Dedifferentiated amniotic fluid mesenchymal stem cell (primary cell): ENCODE measurements at regions not wholly inside any gene's neighbourhood (a gene's known extent, or its start where the extent isn't known, plus 50 kb on each side); places are given as distances from the start of the nearest gene placed in this dataset.
A peak's percentile ranks its signal among the peaks of the same experiment; 100 is the strongest.
"Not testable (repeated sequence)": the region's sequence is repeated elsewhere in the genome, so short reads cannot be mapped to it uniquely, and the experiment has no call there.

Experiments used
- DNase-seq: peaks from one replicate; pipeline ENCODE4 v3.0.0-alpha.2; 2016; ENCODE audit errors: extremely low spot score

DNA sequence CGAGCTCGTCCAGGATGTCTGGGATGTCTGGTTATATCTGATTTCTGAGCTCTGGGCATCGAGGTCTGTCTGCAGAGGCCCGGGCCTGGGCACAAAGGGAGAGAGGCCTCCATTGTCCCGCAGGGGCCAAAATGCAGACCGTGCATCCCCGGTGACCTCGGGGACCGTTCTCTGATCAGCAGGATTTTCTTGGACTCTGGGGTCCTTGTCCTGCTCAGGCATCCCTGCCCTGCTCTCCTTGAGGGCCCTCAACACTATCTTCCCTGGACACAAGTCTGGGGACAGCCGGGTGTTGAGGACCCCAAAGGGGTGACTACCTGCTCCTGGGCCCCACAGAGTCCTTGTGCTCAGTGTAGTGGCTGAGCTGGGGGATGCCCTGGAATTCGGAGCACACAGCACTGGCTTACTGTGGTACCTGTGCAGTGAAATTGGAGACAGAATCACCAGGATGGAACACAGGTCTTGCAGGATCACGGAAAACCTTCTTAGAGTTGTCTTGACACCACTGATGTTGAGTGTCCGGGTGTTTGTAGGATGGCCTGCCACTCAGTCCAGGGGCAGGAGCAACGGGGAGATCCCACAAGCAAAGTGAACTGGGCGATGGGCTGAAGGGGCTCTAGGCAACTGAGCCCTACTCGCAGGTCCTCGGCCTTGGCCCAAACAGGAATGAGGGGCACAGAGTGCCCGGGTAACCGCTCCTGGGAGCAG is 1369.2 kb downstream of the CDH12 start:
- DNase-seq, result not testable (repeated sequence)

DNA sequence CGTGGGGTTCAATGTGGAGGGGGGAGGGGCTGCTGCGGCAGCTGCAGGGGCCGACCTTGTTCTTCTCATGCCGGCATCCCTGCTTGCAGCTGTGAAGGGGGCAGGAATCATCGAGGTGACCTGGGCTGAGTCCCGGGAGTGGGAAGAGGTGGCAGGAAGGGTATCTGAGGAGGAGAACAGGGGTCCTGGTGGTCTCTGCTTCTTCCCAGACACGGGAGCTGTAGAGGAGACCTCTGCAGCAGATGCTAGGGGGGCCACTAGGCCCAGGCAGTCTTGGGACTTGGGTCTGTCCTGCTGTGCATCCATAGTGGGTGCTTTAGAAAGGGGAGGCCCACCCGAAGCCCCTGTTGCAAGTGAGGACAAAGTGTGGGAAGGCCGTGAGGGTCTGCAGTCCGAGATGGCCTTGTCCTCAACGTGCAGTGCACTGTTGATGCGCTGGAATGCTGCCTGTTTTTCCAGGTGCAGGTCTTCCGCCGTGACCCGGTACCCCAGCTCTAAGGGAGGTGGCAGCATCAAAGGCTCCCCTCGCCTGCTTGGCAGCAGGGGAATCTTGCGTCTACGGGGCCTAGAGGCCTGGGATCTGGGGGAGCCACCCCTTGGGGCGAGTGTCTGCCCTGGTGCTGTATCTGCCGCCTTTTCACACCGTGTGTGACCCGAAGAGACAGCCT is 1370.0 kb downstream of the CDH12 start:
- DNase-seq, result not testable (repeated sequence)

DNA sequence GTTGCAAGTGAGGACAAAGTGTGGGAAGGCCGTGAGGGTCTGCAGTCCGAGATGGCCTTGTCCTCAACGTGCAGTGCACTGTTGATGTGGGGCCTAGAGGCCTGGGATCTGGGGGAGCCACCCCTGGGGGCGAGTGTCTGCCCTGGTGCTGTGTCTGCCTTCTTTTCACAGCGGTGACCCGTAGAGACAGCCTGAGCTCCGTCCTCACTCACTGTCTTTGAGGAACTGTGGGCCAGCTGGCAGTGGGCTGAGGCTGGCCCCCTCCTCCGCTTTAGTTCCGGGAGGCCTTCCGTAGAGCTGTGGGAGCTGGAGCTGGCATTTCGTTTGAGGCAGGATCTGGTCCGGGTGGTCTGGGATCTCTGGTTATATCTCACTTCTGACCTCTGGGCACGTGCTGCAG is 1370.6 kb downstream of the CDH12 start:
- DNase-seq, result not testable (repeated sequence)

DNA sequence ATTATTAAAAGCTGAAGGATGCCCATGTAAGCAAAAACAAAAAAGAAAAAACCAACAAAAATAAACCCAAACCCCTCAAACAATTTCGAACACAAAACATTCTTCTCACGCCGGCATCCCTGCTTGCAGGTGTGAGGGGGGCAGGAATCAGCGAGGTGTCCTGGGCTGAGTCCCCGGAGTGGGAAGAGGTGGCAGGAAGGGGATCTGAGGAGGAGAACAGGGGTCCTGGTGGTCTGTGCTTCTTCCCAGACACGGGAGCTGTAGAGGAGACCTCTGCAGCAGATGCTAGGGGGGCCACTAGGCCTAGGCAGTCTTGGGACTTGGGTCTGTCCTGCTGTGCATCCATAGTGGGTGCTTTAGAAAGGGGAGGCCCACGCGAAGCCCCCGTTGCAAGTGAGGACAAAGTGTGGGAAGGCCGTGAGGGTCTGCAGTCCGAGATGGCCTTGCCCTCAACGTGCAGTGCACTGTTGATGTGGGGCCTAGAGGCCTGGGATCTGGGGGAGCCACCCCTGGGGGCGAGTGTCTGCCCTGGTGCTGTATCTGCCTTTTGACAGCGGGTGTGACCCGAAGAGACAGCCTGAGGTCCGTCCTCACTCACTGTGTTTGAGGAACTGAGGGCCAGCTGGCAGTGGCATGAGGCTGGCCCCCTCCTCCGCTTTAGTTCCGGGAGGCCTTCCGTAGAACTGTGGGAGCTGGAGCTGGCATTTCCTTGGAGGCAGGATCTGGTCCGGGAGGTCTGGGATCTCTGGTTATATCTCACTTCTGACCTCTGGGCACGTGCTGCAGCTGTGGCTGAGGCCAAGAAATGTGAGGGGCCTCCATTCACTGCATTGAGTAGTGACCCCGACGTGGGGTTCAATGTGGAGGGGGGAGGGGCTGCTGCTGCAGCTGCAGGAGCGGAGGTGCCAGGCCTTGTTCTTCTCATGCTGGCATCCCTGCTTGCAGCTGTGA is 1371.5 kb downstream of the CDH12 start:
- DNase-seq, result not testable (repeated sequence)

DNA sequence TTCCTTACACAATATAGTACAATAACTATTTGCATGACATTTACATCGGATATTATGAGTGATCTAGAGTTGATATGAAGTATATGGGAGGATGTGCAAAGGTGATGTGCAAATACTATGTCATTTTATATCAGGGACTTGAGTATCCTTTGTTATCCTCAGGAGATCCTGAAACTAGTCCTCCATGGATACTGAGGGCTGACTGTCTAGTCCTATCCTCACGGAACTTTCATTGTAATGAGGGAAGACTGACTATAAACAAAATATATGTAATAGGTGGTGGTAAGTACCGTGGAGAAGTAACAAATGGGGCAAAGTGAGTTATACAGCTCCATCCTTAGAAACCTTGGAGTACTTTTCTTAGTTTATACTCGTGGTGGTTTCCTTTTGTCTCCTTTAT is 1373.1 kb downstream of the CDH12 start:
- not testable (repeated sequence) for DNase-seq

DNA sequence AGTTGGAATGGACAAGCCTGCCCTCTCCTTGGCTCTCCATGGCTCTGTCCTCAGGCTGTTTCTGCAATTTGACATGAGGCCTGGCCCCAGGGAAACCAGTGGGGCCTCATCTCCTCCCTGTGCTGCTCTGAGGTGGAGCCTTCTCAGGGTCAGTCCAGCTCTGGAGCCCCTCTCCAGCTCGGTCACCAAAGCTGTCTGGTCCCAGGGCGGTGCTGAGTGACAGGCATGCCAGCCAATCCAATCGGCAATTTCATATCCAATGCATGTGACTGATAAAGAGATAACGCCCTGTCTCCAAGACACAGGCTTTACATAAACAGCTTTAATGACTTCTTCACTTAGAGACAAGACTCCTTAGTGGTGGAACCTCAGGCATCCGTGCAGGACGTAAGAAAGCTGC is 1379.2 kb downstream of the CDH12 start:
- not testable (repeated sequence) for DNase-seq

DNA sequence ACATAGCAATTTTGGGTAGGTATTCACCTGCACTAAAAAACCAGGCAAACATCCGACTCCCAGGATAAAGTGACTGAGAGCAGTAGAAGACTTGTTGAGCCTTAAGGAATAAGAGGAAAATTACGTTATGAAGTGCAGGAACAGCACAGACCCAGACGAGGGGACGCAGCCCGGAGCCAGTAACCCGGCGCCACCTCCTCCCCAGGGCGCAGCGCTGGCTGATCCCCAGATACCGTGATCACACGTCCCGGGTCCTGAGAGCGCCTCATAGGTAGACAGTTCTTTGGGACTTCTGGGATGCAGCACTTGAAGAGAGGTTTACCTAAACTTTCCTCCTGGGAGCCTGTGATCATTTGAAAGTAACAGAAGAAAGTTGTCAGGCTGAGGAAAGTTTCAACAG is 1379.7 kb downstream of the CDH12 start:
- not testable (repeated sequence) for DNase-seq

DNA sequence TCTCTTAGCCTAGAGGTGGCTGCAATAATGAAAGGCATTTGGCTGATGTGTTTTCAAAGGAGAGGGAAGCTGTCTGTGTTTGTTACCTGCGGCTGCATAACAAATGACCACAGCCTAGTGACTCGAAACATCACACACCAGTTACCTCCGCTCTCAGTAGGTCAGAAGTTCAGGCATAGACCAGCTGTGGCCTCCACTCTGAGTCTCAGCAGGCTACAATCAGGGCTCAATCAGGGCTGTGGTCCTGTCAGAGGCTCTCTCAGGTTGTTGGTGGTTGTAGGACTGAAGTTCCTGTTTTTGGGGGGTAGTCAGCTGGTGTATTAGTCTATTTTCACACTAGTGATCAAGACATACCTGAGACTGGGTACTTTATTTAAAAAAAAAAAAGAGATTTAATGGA is 1381.5 kb downstream of the CDH12 start:
- DNase-seq, result not testable (repeated sequence)

DNA sequence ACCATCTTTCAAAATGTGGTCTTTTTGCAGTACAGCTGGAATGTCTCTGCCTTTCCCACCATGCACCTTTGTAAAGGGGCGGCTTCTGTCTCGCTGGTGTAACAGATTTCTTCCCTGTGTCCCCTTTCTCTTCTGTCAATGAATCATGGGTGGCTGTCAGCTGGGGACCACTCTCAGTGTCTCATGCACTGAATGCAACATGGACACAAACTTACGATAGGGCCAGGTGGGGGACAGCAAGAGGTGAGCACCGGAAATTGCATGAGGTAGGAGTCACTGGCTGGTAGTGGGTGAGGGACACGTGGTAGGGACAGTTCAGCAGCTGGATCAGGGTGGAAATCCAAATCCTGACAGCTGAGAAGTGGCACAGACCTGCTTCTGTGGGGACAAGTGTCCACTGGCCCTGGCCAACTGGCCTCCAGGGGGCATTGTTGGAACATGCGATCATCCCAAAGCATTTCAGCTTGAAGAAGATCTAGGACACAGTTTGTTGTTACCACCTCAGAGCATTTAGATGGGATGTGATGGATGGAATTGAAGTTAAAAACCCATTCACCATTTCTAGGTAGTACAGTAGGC is 1383.5 kb downstream of the CDH12 start:
- not testable (repeated sequence) for DNase-seq

DNA sequence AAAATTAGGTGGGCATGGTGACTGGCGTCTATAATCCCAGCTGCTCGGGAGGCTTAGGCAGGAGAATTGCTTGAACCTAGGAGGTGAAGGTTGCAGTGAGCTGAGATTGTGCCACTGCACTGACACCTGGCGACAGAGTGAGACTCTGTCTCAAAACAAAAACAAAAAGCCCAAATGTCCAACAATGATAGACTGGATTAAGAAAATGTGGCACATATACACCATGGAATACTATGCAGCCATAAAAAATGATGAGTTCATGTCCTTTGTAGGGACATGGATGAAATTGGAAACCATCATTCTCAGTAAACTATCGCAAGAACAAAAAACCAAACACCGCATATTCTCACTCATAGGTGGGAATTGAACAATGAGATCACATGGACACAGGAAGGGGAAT is 1385.6 kb downstream of the CDH12 start:
- not testable (repeated sequence) for DNase-seq

DNA sequence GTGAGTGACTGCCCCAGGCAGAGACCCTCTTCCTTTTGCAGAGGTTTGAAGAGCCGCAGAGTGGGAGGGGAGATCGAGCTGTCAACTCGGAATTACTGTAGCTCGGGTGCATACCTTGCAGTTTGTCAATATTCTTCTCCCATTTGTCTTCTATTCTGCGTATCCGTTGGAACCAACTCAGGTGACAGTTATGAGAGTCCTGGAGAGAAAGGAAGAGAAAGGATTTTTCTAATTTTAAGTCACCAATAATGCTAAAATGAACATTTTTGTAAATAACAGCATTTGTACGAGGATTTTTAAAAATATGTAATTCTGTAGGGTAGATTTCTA is 1393.4 kb downstream of the CDH12 start:
- DNase-seq, result not testable (repeated sequence)

DNA sequence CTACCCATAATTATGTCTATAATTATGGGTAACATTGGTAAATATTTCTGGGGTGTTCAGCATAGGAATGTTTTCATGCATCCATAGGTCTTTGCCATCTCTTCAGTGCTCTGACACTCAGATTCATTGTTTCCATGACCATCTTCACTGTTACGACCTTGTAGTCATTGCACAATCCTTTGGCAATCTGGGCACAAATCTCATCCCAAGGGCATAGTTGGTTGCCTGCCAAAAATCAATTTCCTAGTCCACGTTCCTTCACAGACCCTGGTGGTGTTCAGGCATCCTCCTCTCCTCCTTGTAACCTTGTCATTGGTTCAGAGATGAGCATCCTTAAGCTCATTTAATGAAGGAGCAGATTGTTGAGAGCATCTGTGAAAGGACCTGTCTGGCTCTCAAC is 1400.7 kb downstream of the CDH12 start:
- no peak for DNase-seq

DNA sequence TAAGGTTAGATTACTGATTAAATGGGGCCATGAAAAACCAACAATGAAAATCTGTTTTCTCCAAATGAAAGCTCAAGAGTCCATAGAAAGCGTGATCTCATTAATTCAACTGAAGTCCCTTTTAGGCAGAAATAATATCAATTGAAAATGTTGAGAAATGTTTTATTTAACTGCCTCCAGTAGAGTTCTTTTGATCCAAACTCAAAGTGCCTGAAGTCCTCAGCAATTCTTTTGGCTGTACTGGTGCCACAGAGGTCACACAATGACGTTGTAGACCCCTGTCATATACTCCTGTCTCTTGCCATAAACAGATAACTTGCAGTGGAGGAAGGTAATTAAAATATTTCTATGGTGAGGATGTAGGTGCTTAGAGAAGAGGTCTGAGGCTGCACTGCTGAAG is 1420.5 kb downstream of the CDH12 start:
- DNase-seq, result no peak

DNA sequence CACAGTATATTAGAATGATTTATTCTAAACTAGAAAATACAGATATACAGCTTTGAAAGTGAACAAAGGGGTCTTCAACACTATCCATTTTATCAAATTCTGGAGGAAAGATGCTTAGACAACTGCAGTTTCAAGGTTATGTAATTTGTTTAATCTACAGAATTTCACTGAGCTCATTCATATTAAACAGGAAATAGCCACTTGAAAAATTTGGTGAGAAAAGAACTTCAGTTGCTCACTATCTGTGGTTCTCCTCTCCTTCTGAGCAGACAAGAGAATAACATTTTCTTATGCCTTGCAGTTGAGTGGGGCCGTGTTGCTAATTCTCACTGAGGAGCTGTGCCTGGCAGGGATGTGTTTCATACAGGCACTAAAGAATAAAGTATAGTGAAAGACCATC is 1428.2 kb downstream of the CDH12 start:
- no peak for DNase-seq

DNA sequence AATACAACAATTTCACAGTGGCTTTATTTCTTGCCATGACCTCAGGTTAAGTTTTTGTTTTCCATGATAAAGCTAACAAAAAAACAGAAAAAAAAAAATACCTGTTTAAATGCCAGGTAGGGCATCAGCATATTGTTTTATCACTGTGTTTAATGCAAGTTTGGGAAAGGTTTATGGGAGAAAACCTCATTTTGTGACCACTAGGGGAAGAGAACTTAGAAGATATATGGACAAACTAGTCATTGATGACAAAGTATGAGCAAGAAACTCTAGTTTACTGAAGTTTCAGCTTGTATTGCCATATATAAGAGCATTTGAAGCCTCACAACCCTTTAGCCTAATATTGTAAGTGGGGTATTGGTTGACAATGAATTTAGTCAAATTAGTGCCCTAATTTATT is 1431.4 kb upstream of the CDH18 start:
- no peak for DNase-seq

DNA sequence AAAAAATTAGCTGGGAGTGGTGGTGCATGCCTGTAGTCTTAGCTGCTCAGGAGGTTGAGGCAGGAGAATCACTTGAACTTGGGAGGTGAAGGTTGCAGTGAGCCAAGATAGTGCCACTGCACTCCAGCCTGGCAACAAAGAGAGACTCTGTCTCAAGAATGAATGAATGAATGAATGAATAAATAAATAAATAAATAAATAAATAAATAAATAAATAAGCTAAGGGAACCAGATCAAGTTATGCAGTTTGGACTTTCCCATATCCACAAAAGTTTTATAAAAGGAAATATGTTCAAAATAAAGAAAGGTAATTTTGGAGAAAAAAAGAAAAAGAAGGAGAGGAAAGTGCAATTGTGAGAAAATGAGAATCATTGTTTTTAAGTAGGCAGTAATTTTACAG is 1414.1 kb upstream of the CDH18 start:
- DNase-seq, result not testable (repeated sequence)

DNA sequence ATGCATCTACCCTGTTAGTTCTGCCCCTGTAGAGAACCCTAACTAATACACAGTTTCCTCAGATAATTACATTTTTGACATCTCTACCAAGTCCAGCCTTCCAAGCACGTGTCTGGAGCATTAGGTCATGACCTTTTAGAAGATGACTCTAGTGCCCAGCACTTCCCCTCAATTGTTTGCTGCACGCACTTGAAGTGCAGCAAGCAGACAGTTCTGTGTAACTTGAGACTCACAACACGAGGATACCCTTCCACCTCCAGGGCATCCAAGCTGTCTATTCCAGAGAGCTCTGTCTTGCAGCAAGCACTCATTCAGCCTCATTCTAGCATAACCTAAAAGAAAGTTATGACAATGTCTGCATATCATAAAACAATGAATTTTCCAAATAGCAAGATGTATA is 1410.5 kb upstream of the CDH18 start:
- DNase-seq, result no peak

DNA sequence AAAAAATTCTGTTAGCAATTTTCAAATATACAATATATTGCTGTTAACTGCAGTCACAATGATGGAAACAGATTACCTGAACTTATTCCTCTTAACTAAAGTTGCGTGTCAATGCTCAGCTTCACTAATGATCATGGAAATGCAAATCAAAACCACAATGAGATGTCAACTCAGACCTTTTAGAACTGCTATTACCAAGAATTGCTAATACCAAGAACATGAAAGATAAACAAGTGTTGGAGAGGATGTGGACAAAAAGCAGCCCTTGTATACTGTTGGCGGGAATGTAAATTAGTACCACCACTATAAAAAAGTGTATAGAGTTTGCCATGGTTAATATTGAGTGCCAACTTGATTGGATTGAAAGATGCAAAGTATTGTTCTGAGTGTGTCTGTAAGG is 1409.7 kb upstream of the CDH18 start:
- DNase-seq, result no peak

DNA sequence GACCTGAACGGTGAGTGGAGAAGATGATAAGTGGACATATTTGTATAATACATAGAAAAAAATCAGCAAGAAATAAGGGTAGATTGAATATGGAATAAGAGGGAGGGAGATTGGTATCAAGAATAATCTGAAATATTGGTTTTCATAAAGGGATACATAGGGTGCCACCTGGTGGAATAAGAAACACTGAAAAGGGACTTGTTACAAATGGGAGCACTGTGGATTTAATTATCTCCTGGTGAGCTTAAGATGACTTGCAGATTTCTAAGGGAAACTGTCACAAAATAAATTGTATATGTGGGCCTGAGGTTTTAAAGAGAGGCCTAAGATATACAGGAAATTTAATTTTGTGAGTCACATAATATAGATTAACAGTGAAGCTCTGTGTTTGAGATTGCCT is 1403.5 kb upstream of the CDH18 start:
- peak; percentile 65 for DNase-seq

DNA sequence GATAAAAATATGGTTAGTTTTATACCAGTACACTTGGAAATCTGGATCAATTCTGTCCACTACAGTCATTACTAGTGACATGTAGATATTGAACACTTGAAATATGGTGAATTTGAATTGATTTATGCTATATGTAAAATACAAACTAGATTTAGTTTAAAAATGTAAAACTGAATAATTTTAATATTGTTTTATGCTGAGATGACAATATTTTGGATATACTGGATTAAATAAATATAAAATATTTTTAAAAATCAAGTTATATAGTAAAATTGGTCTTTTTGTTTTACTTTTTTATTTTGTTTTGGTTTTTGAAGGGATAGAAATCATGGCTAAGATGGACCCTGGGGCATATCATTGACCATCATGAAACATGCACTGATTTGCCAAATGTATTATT is 1372.8 kb upstream of the CDH18 start:
- not testable (repeated sequence) for DNase-seq

DNA sequence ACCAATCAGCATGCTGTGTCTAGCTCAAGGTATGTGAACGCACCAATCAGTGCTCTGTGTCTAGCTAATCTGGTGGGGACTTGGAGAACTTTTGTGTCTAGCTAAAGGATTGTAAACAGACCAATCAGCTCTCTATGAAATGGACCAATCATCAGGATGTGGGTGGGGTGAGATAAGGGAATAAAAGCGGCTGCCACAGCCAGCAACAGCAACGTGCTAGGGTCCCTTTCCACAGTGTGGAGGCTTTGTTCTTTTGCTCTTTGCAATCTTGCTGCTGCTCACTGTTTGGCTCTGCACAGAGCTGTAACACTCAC is 1353.9 kb upstream of the CDH18 start:
- not testable (repeated sequence) for DNase-seq

DNA sequence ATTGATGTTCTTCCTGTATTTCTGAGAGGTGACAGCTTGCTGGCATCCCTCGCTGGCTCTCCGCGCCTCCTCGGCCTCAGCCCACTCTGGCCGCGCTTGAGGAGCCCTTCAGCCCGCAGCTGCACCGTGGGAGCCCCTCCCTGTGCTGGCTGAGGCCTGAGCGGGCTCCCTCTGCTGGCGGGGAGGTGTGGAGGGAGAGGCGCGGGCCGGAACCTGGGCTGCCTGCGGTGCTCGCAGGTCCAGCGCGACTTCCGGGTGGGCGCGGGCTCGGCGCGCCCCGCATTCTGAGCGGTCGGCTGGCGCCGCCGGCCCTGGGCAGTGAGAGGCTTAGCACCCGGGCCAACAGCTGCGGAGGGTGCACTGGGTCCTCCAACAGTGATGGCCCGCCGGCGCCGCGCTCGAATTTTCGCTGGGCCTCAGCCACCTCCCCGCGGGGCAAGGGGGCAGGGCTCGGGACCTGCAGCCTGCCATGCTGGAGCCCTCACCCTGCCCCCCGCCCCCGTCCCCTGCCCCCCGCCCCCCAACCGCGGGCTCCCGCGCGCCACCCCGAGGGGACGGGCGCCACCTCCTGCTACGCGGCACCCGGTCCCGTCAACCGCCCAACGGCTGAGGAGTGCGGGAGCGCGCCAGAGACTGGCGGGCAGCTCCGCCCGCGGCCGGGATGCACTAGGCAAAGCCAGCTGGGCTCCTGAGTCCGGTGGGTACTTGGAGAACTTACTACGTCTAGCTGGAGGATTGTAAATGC is 1353.4 kb upstream of the CDH18 start:
- not testable (repeated sequence) for DNase-seq
